Sigmoid colon (tissue), 4 donors: ENCODE measurements at regions not wholly inside any gene's neighbourhood (a gene's known extent, or its start where the extent isn't known, plus 50 kb on each side); places are given as distances from the start of the nearest gene placed in this dataset.

Experiments
- CTCF ChIP-seq, 4 experiments: fragments of 450-650 bp in 3 of 4; fragments of 200-600 bp in 1 of 4; IDR thresholded peaks; one replicate each; pipeline ENCODE4 v1.5.1; 2016 to 2019; ENCODE audit warnings: antibody characterized with exemption in 4 of 4, mild to moderate bottlenecking in 3 of 4, moderate library complexity in 2 of 4
- POLR2A ChIP-seq, 2 donors: fragments of 450-650 bp; IDR thresholded peaks; one replicate each; pipeline ENCODE4 v1.6.1; 2016; ENCODE audit warnings: antibody characterized with exemption in 2 of 2, mild to moderate bottlenecking in 2 of 2, moderate library complexity in 2 of 2
- POLR2AphosphoS5 ChIP-seq, 4 donors: sonication (generic); formaldehyde crosslinking; IDR thresholded peaks; one replicate each; pipeline ENCODE4 v1.6.1; 2017; ENCODE audit warnings: antibody characterized with exemption in 4 of 4

- TF ChIP-seq CTCF (IDR thresholded peaks at IDR 0.05) (no peak), POLR2AphosphoS5 (IDR thresholded peaks at IDR 0.05) (no peak), POLR2A (IDR thresholded peaks at IDR 0.05) (no peak)
Measured at GRCh38 chr7:132069306-132069705, 507.0 kb downstream of the PLXNA4 start.
